HG02870 (cell line): ENCODE measurements at regions not wholly inside any gene's neighbourhood (a gene's known extent, or its start where the extent isn't known, plus 50 kb on each side); places are given as distances from the start of the nearest gene placed in this dataset.

Source experiments
- ATAC-seq: cut with Tn5 transposase; IDR thresholded peaks from one replicate; pipeline ENCODE4 v1.9.1; 2021; ENCODE audit warnings: mild to moderate bottlenecking, moderate library complexity; ENCODE audit not compliant: unreplicated experiment

- ATAC-seq, result no peak
Observed at GRCh38 chr9:130755377-130756007, 61.9 kb downstream of the EXOSC2 start.

GRCh38 chr9:130756037-130756436 is 62.5 kb downstream of the EXOSC2 start:
- no peak for ATAC-seq

GRCh38 chr9:130756455-130757152 is 63.0 kb downstream of the EXOSC2 start:
- ATAC-seq, result no peak

- ATAC-seq, result no peak
Observed at GRCh38 chr9:130759738-130760137, 66.2 kb downstream of the EXOSC2 start.

- no peak for ATAC-seq
Observed at GRCh38 chr9:130763331-130764171, 70.0 kb downstream of the EXOSC2 start.

- peak; percentile 59 for ATAC-seq
Observed at GRCh38 chr9:130765137-130766020, 69.7 kb upstream of the ABL1 start.

- ATAC-seq, result no peak
Observed at GRCh38 chr9:130766021-130766926, 68.8 kb upstream of the ABL1 start.

GRCh38 chr9:130766927-130767307 is 68.1 kb upstream of the ABL1 start:
- no peak for ATAC-seq

- ATAC-seq, result no peak
Observed at GRCh38 chr9:130768265-130768664, 66.8 kb upstream of the ABL1 start.

GRCh38 chr9:130768891-130769403 is 66.1 kb upstream of the ABL1 start:
- ATAC-seq, result no peak

- ATAC-seq, result no peak
Observed at GRCh38 chr9:130770093-130770492, 65.0 kb upstream of the ABL1 start.

GRCh38 chr9:130770679-130771442 is 64.2 kb upstream of the ABL1 start:
- no peak for ATAC-seq

GRCh38 chr9:130772185-130772584 is 62.9 kb upstream of the ABL1 start:
- no peak for ATAC-seq

GRCh38 chr9:130774183-130774582 is 60.9 kb upstream of the ABL1 start:
- no peak for ATAC-seq

- ATAC-seq, result no peak
Observed at GRCh38 chr9:130775336-130775991, 59.6 kb upstream of the ABL1 start.

- ATAC-seq, result no peak
Observed at GRCh38 chr9:130779153-130779855, 55.8 kb upstream of the ABL1 start.

GRCh38 chr9:130780415-130780814 is 54.6 kb upstream of the ABL1 start:
- no peak for ATAC-seq
